DMS79 treated with DMSO at 0.1 percent for 48 hours (cell line): ENCODE measurements at regions not wholly inside any gene's neighbourhood (a gene's known extent, or its start where the extent isn't known, plus 50 kb on each side); places are given as distances from the start of the nearest gene placed in this dataset.

Experiments
- DNase-seq: peaks from one replicate; lab custom pipeline; 2025; lab: John Stamatoyannopoulos, UW

DNA sequence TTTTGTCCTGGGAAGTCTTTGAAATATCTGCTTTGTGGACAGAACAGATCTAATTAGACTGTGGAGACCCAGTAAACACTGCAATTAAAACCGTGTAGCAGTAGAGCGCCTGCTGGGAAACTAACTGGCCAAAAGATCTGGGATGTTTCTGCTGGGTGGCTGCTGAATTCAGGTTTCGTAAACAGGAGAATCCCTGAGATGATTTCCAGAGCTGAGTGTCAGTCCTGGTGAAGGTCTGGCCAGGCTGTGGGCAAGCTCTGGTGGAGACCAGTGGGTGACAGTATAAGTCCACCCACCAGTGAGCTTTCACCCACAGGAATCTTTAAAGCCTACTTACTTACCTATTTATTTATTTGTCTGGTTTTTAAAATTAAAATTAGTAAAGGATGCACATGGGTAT is 257.2 kb downstream of the IRF8 start:
- no peak for DNase-seq

DNA sequence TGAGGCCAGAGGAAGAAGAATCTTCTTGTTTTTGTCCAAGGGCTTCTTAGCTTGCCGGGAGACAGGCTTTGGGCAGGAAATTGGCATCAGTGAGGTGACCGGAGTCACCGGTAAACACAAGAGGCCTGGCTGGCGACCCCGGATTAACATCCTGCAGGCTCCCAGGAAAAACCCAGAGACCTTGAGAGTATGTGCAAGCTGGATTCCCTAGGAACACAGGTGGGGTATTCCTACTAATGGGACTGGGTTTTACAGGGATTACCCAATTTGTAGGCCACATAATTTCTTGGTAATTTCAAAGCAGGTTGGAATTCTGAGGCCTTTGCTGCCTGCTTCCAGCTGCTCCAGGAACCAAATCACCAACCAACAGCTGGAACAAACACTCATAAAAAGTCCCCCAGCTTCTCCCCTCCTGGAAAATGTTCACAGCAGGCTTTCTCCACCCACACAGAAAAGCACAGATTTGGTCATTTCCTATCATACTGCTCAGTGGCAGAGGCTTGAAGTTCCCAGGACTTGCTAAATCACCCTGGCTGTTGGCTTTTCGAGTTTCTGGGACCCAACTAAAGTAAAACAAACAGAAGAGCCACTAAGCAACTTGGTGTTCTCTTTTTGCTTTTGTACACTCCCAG is 258.8 kb downstream of the IRF8 start:
- DNase-seq: no peak

DNA sequence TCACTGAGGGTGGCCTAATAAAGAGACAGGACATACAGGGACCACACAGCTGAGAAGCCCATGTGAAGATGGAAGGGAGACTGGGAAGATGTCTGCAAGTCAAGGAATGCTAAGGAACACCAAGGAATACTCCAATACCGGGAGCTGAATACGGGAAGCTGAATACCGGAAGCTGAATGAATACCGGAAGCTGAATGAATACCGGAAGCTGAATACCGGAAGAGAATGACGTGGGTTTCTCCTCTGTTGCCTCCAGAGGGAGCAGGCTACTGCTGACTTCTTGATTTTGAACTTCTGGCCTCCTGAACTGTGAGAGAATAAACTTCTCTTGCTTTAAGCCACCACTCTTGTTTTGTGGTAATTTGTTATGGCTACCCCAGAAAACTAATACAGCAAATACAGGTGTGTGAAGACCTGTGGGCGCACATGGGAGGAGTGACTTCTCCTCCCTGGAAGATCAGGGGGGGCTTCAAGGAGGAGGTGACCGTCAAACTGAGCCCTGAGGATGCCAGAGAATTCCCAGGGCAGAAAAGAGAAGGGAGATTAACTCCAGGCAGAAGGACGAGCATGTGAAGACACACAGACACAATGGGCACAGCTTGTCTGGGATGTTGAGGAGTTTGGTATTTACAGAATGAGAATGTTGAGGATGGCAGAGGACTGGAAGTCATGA is 259.9 kb downstream of the IRF8 start:
- no peak for DNase-seq

DNA sequence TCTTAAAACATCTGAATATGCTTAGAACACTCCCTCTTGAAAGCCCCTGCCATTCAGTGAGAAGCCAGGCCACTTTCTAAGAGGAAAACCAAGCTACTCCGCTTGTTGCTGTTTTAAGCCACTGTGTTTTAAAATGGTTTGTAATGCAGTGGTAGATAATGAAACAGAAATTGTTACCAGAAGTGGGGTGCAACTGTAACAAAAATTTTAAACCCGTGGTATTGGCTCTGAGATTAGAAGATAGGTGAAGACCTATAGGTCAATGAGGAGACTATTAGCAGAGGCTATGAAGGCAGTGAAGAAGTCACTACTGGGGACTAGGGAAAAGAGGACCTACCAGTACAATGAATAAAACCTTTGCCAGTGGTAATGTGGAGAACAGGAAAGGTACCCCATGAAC is 266.5 kb downstream of the IRF8 start:
- DNase-seq: no peak

DNA sequence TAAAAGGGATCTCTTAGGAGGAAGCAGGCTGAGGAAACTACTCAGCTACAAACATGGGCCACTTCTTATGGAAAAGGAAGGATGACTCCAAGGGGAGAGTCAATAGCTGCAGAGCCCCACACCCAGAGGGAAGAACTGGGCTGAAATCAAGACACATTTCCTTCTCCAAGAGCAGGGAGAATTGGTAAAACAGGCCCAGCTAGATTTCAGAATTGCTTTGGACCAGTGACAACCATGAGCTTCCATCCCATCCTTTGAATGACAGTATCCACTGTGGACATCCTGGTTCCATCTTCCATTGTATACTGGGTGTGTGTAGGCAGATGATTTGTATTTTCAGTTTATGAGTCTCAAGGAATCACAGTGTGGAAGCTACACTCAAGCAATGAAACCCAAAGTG is 267.5 kb downstream of the IRF8 start:
- no peak for DNase-seq

DNA sequence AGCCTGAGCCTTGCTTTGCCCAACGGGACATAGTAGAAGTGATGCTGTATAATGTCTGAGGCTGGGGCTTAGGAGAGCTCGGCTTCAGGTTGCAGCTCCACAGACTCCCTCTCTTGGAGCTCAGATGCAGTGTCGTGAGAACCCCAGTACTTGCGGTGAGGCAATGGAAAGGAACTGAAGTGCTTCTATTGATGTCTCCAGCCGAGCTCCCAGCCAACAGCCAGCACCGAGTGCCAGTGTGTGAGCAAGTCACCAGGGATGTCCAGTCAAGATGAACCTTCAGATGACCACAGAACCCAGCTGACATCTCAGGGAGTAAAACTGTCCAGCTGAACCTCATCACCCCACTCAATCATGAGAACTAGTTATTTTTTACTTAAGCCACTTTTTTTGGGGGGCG is 268.1 kb downstream of the IRF8 start:
- DNase-seq: no peak

DNA sequence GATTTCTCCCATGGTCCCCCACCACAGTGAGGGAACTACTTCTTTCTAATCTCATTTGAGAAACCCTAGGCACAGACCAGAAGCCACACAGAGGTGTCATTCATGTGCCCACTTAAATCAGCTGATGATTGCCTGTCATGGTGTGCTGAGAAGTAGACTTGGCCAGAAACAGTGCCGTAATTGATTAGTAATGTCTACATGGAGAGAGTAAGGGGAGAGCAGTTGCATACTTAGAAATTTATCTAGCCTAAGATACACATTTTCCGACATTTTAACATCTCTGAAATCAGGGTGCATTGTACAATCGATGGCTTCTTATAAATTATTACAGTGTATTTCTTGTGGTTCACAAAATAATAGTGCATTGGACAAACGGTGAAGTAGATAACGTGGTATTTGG is 271.8 kb downstream of the IRF8 start:
- DNase-seq: no peak

DNA sequence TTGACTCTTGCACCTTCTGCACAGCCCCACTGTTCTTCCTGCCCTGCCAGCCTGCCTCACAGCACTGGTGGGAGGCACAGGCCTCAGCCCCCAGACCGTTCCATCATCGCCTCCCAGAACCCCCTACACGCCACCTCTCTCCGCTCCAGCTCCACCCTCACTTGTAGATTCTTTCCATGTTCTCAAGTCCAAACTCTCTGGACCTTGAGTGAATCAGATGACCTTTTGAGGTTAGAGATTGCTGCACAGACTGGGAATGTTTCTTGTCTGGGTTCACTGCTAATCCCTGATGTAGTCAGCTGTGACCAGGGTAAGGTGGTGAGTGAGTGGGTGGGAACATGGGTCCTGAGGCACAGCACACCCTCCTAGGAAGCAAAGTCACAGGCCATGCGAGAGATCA is 272.4 kb downstream of the IRF8 start:
- DNase-seq: no peak

DNA sequence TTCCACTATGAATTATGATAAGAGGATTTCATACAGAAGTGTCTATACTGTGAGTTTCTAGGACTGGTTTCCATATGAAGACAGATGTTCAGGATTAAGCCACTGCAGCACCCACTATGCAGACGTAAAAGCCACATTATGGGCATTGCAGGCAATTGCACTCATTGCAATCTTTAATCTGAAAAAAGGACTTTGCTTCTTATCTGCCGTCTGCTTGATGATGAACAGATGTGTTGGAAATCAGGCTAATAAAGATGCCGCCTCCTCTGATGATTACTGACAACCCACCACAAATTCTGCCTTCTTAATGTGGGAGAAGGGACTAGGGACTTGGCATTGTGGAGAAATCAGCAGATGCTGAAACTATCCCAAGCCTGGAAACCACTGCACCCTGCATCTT is 276.9 kb downstream of the IRF8 start:
- no peak for DNase-seq

DNA sequence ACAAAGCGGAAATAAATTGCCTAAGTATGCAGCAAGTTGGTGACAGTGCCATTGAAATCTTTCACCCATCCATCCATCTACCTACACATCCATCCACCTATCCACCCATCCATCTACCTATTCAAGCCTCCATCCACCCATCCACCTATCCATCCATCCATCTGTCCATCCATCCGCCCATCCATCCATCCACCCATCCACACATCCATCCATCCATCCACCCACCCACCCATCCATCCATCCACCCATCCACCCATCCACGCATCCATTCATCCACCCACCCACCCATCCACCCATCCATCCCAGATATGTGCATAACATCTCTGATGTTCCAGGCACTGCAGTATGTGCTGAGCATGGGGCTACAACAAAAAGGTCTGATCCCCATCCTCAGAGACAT is 277.5 kb downstream of the IRF8 start:
- no peak for DNase-seq

DNA sequence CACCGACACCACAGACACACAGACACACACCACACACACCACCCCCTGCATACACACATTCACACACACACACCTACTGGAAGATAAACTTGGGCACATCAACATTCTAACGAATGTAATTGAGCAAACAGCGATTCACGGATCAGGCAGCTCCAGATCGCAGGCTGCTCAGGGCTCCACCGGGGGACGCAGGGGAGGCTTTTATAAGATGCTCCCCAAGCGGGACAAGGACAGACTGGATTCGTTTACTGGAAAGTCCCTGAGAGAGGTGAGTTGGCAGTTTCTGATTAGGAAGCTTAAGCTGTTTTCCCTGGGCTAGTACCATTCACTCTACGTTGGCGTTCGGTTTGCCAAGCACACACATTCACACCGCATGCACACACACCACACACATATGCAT is 281.3 kb downstream of the IRF8 start:
- DNase-seq: no peak

DNA sequence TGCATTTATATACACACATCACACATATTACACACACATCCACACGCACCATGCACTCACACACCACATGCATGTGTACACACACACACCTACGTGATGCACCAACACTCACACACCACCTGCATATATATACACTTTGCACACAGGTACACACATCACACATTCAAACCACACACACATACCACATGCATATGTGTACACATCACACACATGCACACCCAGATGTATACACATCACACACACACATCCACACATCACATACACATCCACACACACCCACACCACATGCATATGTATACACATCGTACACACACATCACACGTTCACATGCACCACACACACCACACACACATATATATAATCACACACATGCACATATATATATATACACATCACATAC is 281.8 kb downstream of the IRF8 start:
- DNase-seq: no peak

DNA sequence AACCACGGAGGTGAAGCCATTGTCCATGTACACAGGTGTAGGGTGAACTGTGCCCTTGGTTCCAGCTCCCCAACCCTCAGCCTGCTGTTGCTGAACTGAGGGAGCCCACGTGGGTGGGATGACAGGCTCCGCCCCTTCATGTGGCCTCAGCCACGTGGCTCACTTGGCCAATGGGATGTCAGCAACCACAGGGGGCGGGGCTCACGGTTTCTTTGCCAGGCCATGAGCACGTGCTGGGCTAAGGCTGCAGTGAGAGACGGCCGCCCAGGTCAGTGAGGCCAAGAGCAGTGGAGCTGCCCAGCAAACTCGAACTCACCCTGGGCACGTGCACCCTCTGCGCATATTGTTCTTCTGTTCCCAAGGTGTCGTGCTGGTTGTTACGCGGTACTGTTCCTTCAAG is 282.6 kb downstream of the IRF8 start:
- DNase-seq: no peak

DNA sequence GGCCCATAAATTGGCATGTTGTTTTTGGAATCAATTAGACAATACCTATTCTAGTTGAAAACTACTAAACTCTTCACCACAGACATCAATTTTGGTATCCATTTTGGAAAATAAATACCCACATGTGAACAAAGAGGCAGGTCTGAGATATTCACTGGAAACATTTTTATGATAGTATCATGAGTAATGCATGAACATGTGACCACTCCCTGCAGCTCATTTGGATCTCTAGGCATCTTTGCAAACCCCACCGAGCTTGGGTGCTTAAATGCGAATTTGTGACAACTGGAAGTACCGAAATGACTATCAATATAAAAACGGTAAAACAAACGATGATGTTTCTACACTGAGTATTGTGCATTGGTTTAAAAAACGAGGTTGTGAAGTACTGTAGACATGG is 285.2 kb downstream of the IRF8 start:
- DNase-seq: no peak

DNA sequence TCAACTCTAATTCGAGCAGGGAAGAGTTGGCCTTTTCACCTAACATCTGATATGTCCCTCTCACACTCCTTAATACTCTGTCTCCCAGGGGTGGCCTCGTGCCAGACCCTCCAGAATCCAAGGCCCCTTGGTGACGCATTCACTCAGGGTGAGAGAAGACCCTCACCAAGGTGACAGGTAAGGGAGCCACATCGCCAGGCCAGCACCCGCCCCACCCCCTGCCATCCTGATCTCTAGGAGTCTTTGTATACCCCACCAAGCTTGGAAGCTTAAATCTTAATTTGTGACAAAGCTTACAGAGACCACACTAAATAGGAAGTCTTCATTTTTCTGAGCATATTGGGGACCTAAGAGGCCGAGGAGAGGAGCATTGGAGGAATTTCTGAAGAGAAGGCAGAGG is 286.1 kb downstream of the IRF8 start:
- no peak for DNase-seq

DNA sequence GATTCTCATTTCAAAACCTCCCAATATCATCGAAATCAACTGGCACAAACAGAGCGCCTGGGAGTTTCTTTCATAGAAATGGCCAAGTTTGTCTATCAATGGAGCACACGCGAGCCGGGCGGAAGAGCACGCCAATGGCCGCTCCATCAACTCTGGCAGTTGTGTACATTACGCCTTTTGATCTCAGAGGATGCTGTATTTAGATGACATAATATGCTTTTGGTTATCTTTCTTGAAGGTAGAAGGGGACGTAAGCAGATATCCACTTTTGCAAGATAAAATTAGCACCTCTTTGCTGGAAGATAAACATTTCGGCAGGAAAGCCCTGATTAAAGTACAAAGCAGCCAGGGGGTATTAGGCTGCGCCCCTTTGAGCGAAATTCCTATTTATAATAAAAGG is 287.4 kb downstream of the IRF8 start:
- no peak for DNase-seq

DNA sequence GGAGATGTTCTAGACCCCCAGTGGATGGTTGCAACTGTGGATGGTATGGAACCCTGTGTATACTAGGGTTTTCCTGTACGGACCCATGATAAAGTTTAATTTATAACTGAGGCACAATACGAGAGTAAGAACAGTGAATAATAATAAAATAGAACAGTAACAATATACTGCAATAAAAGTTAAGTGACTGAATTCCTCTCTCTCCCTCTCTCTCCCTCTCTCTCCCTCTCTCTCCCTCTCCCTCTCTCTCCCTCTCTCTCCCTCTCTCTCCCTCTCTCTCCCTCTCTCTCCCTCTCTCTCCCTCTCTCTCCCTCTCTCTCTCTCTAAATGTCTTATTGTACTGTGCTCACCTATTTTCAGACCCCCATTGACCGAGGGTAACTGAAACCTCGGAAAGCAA is 291.0 kb downstream of the IRF8 start:
- DNase-seq: no peak

DNA sequence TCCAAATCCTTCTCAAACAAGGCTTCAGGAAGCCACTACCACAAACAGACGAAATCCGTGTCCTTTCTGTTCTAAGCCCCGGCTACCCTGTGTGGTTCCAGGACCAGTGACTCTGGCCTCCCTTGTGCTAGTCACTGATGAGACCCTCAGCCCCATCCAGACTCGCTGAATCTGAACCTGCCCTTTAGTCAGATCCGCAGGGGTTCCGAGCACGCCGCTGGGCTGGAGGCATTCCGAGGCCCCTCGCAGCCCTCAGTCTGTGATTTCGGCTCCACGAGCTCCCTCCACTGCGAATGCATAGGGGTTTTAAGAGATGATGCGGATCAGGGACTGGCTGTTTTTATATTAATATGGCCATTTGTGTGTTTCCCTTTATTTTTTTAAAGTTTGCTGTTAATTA is 292.7 kb downstream of the IRF8 start:
- DNase-seq: no peak

DNA sequence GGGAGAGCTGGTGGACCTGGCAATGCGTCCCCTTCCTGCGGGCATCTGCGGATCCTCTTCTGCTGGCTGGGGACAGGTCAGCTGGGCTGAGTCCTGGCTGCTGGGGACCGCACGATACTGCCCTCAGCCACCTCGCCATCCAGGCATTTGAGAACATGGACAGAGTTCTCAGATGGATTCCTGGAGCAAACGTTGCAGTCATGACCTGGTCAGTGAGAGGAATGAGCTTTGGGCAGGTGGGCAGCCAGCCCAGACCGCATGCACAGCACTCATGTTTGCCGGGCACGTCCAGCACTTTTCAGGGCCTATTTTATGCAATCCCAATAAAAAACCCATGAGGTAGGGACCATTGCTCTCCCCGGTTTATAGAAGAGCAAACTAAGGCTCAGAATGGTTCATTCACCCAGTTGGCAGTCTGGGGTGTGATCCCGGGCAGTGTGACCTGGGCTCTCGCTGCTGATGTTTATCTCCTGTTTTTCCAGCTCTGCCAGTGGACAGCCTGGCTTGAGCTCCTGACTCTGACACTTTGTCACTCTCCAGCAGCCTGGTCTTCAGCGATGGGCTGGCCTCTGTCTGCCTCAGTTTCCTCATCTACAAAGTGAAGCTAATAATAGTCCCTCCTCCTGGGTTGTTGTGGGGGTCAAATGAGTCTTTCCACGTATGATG is 294.7 kb downstream of the IRF8 start:
- DNase-seq: no peak

DNA sequence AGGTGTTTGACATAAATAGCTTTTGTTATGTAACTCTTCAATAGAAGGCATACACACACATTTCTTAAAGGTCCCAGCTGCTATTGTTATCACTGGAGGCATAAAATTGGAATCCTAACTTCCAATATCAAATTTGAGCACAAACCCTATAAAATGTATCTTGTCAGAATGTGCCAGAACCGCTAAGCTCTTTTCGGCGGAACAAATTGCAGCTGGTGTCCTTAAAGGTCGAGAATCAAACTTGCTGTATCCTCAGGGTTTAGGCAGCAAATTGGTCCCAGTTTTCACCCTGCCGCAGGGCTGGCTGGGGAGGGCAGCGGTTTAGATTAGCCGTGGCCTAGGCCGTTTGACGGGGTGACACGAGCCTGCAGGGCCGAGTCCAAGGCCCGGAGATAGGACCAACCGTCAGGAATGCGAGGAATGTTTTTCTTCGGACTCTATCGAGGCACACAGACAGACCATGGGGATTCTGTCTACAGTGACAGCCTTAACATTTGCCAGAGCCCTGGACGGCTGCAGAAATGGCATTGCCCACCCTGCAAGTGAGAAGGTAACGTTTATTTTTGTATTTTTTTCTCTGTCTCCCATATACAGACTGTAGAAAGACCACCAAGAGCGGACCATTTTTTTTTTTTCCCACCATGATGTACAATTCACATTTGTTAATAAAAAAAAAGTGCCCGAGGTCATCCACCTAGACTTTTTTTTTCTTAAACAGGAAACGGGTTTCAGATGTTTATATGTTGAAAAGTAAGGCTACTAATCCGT is 297.1 kb downstream of the IRF8 start:
- no peak for DNase-seq

DNA sequence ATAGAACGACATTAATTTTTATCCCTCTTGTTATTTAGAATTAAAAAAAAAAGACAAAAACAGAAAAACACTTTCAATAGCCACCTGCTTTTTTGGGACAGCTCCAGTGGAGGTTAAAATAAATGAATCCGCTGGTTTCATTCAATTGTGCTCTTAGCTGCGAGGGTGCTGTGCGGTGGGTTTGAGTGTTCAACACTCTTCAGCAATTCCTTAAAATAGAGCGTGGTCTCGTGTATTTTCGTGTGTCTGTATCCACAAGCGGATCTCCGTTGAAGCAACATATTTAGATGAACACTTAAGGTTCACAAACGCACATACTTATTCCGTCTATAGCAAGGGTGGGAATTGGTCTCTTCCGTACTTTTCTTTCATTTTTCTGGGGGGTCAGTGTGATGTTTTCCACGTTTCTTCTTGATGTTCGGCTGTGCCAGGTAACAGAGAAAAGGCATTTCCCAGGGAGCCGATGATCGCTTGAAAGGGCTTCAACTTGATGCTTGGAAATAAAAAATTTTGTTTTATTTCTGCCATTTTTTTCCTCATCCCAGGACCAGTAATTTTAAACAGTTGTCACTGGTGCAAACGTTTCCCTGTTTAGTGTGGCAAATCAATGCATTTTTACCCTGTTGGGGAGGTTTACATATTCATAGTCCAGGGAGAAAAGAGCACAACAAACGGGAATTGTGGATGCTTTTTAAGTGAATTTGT is 297.9 kb downstream of the IRF8 start:
- no peak for DNase-seq
